GM21529 (cell line): ENCODE measurements at regions not wholly inside any gene's neighbourhood (a gene's known extent, or its start where the extent isn't known, plus 50 kb on each side); places are given as distances from the start of the nearest gene placed in this dataset.
A peak's percentile ranks its signal among the peaks of the same experiment; 100 is the strongest.
"Not testable (repeated sequence)": the region's sequence is repeated elsewhere in the genome, so short reads cannot be mapped to it uniquely, and the experiment has no call there.

Experiments
- ATAC-seq: cut with Tn5 transposase; IDR thresholded peaks from one replicate; pipeline ENCODE4 v1.9.1; 2021; ENCODE audit not compliant: unreplicated experiment

DNA sequence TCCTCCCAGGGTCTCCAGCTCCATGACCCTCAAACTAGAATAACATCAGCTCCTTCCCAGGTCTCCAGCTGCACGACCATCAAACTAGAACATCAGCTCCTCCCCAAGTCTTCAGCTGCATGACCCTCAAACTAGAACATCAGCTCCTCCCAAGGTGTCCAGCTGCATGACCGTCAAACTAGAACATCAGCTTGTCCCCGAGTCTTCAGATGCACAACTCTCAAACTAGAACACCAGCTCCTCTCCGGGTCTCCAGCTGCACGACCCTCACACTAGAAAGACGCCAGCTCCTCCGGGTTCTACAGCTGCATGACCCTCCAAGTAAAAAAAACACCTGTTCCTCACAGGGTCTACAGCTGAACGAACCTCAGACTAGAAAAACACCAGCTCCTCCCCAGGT lies 312.9 kb upstream of the TFPI start:
- no peak for ATAC-seq

DNA sequence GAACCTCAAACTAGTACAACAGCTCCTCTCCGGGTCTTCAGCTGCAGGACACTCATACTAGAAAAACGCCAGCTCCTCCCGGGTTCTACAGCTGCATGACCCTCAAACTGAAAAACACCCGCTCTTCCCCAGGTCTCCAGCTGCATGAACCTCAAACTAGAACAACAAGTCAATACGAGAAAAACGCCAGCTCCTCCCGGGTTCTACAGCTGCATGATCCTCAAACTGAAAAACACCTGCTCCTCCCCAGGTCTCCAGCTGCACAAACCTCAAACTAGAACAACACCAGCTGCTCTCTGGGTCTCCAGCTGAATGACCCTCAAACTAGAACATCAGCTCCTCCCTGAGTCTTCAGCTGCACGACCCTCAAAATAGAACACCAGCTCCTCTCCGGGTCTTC lies 315.0 kb upstream of the TFPI start:
- no peak for ATAC-seq

DNA sequence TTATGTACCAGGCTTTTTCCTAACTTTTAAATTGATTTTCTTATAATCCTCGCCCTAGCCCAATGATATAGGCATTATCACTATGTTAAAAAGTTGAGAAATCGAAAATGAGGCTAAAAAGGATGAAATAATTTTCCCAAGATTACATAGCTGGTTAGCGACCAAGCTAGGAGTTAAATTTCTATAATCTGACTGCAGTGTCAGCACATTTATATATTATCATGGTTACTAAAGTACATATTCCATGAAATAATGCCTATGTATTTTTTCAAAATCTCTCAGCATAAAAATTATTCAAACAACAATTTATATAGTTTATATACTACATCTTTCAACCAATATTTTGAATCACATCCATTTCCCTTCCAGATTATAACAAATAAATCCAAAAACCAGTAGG lies 317.3 kb upstream of the TFPI start:
- ATAC-seq = no peak

DNA sequence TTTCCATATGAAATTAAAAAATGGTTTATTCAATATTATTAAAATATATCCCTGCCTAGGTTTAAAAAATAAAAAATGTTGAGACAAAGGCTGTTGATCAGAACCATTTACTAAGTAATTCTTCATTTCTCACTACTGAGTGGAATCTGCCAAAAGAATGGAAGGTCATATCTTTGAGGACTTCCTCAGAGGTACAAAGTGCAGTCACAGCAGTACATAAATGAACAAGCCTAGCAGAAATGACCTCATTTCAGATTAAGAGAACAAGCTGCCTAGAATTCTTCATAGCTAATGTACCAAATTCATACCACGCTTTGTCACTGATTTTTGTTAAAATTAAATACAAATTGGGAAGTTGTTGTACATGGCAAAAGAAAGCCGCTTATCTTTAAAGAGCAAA lies 318.9 kb upstream of the TFPI start:
- ATAC-seq = no peak

DNA sequence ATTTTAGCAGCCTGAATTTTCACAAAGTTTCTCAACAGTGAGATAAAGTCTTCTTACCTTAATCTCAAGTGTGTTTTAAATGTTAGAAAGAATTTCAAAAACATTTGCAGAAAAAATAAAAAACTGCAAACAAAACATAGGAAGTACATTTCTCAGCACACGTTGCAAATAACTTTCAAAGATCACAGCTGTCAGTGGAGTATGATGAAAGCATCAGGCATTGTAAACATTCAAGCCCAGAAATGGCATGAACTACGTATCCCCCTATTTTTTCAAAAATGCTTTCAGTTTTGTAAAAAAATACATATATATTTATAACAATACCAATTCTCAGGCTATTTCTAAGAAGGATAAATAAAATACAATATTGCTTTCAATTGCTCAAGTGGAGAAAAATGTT lies 320.6 kb upstream of the TFPI start:
- ATAC-seq = no peak

DNA sequence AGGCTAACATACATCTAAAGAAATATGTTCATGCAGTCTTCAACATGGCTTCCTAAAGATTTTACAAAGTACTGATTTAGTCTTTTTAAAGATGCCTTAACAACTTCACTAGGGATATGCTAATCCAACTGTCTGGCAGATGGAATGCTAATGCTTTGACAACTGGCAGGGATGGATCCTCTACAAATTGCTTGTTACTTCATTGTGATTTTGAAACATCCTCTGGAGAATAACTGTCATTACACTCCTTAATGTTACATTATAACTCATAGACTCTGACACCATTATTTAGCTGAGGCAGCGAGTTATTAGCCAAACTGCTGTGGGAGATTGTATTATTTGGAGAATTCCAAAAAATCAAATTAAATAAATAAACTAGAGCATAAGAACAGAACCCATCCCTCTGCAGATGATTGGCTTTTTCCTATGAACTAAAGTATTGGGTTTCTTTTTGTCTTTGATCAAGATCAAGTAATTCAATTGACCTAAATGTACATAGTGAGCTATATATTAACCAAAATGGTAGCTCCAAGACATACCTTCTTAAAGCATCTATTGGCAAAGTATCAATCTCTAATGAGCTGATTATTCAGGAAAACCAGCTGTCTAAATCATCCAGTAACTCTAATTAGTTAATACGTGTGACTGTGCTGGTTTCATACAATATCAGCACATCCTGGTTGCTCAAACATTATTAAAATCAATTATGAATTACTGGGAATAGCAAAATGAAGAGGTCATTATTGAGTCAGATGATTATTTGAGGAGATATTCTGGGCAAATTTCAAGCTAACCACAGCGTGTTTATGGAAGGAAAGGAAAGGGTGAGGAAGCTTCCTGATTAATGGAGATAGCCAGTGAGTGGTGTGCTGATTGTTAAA lies 321.3 kb upstream of the TFPI start:
- ATAC-seq = no peak

DNA sequence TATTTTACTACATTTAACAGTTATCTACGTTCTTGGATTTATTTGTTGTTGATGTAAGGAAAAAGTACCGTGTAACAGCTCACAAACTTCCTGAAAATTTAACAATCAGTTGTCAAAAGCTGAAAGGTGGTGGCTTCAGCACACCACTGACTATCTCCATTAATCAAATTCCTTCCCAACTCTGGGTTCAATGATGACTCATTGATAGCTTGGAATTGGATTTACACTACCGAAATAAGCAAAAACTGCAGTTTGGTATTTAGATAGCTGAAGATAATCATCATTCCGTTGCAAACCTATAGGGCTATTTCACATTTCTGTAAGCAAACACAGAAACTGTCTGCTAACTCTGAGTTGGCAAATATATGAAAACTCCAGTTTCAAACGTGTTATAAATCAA lies 322.3 kb upstream of the TFPI start:
- no peak for ATAC-seq

DNA sequence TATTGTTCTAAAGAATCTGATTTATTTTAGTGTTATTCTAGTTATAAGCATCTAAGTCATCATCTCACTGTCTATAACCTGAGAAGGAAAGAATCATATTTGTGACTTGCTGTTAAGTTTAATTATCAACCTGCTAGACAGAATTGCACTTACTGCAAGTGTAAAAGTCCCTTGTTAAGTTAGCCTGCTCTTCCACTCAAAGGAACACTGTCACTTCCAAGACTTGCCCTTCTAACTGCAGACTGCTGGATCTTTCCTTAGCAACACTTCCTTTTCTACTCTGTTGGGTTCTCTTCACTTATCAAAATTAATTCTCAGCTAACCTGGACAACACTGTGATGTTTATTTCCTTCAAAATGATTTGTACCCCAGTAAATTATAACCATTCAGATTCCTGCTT lies 323.2 kb upstream of the TFPI start:
- ATAC-seq = no peak

DNA sequence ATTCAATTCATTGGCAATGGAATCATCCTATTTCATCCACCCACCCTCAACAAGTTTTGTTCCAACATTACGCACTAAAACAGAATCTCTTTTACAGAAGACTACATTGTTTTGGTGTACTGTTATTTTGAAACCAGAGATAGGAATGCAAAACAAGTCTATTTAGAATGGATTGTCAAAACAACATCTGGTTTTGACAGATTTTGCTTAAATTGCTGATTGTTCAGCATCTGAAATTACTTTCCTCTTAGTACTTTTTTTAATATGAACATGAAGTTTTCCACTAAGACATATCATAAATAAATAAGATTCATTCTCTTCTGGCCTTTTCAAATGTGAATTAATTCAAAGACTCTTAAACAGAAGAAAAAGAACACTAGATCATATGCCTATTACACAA lies 323.9 kb upstream of the TFPI start:
- no peak for ATAC-seq

DNA sequence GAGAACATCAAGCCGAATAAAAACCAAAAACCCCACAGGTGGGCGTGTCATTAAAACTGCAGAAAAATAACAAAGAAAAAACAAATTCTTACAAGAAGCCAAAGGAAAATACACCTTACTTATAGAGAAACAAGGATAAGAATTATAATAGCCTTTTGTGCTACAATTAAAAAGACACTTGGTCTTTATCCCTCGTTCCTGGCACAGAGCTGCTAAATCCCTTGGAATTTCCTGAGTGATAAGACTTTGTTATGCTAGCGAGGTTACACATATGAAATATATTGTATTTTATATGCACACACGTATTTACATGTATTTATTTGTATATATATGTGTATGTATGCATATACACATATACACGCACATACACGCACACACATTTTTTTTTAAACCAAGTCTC lies 325.3 kb upstream of the TFPI start:
- ATAC-seq = no peak

DNA sequence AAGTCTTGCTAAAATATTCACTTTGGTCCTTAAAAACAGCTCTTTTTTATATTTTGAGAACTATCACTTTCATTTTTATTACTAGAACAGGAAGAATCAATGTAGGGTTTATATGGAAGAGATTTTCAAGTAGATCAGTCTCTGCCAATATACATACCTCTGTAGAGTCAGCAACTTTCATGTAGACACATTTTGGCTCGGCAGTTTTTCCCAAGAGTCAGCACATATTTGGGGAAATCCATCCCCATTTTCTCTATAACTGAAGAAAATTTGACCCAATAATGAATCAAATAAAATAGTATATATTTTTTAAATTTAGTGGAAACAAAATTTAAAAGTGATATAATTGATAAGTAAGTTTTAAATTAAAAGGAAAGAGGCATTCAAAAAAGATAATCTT lies 329.8 kb upstream of the TFPI start:
- no peak for ATAC-seq

DNA sequence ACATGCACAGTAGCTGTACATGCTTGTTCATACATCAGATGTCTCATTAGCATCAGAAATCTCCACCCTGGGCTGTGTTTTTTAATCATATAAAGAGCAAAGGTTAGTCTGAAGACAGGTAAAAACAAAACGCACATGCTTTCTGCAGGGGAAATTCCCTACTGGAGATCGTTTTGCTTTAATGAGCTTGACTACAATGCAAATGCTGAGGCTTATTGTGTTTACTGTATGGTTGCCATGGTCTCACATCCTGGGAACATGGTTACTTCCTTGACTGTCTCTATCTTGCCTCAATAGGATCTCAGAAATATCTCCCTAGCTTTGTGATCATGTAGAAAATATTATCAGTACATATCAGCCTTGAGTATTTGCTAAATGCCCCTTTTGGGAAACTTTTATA lies 336.5 kb upstream of the TFPI start:
- ATAC-seq = peak; percentile 52

DNA sequence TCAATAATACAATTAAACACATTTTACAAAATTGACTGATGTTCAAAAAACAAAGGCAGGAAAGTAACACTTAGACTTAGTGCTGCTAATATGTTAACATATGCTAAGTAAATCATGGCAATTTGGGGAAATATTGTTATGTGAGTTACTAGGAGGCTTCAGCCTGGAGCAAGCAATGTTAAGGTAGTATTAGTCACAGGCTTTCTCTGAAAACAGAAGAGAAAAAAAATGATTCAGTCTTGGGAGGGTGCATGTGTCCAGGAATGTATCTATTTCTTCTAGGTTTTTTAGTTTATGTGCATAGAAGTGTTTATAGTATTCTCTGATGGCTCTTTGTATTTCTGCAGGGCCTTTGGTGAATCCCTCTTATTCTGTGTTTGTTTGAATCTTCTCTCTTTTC lies 345.8 kb upstream of the TFPI start:
- ATAC-seq = no peak

DNA sequence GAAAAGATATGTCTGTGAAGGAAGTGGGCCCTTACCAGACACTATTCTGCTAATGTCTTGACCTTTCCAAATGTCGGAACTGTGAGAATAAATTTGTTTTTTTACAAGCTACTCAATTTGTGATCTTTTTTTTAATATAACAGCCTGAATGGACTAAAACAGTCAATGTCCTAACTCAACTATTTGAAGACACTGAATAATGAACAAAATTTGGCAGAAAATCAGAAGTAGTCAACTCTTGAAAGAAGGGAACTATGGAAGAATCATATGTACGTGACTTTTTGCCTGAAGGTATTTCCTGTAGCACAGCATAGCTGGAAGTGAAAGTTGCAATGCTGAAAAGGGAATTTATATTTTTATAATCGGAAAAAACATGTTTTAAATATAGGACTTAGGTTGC lies 351.8 kb upstream of the TFPI start:
- ATAC-seq = no peak

DNA sequence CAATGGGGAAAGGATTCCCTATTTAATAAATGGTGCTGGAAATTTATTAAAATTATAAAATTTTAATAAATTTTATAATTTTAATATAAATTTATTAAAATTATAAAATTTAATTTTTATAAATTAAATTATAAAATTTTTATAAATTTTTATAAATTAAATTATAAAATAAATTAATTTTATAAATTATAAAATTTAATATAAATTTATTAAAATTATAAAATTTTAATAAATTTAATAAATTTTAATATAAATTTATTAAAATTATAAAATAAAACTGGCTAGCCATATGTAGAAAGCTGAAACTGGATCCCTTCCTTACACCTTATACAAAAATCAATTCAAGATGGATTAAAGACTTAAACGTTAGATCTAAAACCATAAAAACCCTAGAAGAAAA lies 356.7 kb upstream of the TFPI start:
- ATAC-seq = not testable (repeated sequence)

DNA sequence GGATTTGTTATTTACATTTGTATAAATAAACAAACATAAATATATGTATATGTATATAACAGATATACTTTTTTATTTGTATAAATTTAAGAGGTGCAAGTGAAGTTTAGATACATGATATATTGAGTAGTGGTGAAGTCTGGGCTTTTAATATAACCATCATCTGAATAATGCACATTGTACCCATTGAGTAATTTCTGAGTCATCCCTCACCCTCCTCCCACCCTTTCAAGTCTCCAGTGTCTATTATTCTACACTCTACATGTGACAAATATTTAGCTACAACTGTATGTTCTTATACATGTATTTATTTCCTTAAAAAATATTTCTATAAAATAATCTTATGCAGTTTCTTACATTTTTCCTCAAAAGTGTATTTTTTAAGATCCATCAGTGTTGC lies 358.7 kb upstream of the TFPI start:
- no peak for ATAC-seq

DNA sequence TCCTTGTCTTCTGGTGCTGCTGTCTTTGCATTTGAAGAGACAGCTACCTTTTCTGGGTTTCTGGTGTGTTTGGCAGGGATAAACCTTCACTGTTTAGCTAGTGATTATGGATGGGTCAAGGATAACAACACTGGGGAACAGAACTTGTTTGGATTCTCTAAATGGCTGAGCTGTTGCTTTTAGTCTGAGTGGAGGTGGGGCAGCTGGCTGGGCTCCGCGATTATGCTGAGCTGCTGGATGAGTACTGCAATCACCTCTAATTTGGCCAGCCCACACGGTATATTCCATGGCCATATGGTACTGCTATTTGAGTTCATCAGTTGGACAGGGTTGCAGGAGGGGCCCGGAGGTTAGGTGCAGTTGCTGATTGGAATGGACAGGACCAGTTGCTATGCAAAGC lies 361.6 kb upstream of the TFPI start:
- ATAC-seq = no peak

DNA sequence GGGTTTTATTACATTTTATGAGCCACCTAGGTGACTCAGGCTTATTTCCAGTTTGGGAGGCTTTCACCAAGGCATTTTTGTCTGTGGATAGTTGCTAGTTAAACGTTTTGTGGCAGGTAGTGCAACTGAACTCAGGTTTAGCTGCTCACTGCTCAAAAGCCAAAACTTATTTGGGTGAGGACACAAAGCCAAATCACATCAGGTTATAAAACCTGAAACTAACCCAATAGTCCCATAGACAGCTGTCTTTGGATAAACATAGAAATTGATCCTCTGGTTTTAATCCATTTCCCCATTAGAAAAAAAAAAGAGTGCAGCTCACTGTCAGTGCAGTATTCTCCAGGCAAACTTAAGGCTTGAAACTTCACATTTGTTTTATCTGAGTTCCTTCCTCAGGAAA lies 362.6 kb upstream of the TFPI start:
- ATAC-seq = no peak

DNA sequence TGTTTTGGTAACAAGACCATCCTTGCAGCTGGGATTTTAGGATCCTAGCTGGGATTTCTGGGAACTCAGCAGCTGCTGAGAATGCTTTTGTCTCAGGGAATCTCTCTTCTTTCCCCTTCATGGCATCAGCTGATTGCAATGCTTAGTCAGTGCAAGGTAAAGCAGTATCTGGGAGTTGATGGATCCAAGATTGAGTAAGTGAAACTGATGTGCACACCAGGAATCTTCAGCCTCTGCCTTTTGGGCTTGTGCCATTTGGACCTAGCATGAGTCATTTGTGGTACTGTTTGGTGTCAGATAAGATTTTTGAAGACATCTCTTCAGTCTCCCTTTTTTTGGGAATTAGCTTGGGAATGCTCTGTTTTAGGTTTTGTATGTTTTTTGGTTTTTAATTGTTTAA lies 363.3 kb upstream of the TFPI start:
- ATAC-seq = no peak

DNA sequence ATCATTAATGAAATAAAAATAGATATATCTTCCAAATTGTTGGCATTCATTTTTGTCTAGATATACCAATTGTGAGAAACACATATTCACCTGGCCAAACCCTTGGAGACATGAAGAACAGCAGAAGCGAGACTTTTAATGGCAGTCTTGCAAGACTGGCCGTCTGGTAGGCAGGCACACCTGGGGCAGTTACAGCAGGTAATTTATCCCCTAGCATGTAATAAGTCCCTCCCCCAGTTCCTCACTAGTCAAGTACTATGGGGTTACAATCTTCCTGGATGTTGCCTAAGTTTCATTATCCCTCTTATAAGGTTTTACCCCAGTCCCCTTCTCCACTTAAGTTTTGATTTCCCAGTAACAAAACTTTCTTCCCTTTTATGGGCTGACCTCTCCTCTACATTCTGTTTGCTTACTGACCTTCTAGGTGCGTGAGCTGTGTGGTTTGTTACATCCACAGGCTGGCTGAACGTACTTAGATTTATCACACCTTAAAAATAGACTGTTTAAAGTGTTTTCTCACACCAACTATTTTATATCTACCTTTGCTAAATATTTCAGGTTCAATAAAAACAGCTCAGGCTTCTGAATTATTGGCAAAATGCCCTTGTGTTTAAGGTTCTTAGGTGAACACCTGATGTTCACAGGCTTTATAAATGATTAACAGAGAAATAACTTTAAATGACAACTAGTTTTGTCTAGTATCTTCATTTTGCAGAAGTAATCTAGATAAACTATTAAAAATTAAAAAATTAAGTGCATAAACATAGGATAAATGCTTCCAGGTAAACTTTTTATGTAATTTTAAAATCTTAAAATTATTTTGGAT lies 365.0 kb upstream of the TFPI start:
- ATAC-seq = no peak

DNA sequence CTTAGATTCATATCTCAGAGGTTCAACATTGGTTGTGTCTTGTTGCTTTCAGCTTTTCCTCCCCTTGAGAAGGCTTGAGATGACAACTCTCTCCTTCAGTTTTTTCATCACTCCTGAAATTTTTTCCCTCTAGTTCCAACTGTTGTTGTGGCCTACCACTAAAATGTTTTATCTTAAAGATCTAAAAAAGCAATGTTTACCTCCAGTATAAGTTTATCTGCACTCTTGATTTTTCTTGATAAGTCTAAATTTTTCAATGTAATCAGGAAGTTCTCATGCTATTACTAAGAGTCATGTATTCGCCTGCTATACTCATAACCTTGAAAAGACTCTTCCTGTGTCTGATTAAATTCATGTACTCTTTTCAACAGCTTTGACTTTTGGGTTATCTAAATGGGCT lies 366.3 kb upstream of the TFPI start:
- no peak for ATAC-seq

DNA sequence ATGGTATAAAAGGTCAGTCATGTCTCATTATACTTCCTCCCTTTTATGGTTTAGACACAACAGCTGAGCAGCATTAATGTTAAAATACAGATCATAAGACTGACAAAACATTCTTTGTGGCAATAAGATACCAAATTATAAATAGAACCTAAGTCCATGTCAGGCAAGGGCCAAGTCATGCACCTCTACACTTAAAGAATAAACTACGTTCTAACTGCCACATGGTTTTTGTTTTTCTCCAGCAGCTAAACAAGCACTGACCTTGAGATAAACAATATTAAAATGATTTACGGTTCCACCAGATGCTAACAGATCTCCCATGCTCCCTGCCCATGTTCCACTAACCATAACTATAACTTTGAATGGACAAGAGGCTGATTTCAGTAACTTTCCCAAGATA lies 368.6 kb upstream of the TFPI start:
- ATAC-seq = no peak
